ENCODE measurements at regions not wholly inside any gene's neighbourhood (a gene's known extent, or its start where the extent isn't known, plus 50 kb on each side); places are given as distances from the start of the nearest gene placed in this dataset.

DNA sequence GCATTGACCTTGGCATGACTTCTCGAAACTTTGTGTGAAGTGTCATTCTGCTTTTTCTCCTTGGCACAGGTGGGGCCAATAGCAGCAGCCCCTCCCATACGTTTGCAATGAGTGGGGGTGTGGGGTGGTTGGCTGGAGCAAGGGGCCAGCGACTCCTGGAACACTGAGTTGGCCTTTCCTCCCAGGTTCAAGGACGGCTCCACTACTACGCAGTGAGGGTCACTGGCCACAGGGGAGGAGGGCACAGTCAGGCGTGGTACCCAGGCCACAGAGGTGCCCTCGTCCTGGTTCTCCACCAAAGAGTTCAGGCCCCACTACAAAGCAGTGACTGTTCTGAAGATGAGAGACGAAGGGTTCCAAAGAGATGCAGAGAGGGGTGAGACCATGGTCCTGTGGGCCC is 70.6 kb upstream of the OTOS start:
- TF ChIP-seq, protein P1, sequence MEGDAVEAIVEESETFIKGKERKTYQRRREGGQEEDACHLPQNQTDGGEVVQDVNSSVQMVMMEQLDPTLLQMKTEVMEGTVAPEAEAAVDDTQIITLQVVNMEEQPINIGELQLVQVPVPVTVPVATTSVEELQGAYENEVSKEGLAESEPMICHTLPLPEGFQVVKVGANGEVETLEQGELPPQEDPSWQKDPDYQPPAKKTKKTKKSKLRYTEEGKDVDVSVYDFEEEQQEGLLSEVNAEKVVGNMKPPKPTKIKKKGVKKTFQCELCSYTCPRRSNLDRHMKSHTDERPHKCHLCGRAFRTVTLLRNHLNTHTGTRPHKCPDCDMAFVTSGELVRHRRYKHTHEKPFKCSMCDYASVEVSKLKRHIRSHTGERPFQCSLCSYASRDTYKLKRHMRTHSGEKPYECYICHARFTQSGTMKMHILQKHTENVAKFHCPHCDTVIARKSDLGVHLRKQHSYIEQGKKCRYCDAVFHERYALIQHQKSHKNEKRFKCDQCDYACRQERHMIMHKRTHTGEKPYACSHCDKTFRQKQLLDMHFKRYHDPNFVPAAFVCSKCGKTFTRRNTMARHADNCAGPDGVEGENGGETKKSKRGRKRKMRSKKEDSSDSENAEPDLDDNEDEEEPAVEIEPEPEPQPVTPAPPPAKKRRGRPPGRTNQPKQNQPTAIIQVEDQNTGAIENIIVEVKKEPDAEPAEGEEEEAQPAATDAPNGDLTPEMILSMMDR (IDR thresholded peaks at IDR 0.05; ENCODE audit: low read depth, low read length) = no peak
- TF ChIP-seq POLR2A (IDR thresholded peaks at IDR 0.05; ENCODE audit: extremely low read depth, insufficient read length) (no peak), MYC (IDR thresholded peaks at IDR 0.05; ENCODE audit: low read depth, low read length) (no peak)
- TF ChIP-seq, protein P2, sequence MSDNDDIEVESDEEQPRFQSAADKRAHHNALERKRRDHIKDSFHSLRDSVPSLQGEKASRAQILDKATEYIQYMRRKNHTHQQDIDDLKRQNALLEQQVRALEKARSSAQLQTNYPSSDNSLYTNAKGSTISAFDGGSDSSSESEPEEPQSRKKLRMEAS (IDR thresholded peaks at IDR 0.05; ENCODE audit: low read depth, low read length) = no peak

All from NB4 (cell line).